ENCODE measurements at regions not wholly inside any gene's neighbourhood (a gene's known extent, or its start where the extent isn't known, plus 50 kb on each side); places are given as distances from the start of the nearest gene placed in this dataset.

DNA sequence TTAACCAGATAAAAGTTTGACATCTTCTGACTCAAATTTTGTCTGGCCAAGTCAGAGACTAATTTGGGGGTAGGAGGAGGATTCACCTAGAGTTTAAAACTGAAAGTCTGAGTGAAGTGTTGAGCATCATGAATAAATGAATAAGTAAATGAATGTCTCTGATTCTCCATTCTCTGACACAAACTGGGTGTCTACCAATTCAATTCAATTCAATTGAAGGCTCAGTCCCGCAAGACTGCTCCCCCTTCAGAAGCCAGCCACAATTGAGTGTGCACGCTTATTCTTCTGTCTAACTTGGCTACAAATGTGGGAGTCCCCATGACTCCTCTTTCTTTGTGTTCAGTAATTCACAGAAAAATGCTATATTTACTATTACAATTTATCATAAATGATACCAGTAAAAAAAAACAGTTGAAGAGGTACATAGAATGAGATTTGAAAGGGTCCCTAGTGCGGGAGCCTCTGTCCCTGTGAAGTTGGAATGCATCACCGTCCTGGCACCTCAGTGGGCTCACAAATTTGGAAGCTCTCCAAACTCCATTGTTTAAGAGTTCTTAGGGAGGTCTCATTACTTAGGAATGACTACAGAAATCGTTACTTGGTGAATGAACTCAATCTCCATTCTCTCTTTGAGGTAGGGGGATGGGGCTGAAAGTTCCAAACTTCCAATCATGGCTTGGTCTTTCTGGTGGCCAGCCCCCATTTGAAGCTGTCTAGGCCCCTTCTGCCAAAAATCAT, 243.7 kb upstream of the PHYHIPL start:
- TF ChIP-seq, protein P1, sequence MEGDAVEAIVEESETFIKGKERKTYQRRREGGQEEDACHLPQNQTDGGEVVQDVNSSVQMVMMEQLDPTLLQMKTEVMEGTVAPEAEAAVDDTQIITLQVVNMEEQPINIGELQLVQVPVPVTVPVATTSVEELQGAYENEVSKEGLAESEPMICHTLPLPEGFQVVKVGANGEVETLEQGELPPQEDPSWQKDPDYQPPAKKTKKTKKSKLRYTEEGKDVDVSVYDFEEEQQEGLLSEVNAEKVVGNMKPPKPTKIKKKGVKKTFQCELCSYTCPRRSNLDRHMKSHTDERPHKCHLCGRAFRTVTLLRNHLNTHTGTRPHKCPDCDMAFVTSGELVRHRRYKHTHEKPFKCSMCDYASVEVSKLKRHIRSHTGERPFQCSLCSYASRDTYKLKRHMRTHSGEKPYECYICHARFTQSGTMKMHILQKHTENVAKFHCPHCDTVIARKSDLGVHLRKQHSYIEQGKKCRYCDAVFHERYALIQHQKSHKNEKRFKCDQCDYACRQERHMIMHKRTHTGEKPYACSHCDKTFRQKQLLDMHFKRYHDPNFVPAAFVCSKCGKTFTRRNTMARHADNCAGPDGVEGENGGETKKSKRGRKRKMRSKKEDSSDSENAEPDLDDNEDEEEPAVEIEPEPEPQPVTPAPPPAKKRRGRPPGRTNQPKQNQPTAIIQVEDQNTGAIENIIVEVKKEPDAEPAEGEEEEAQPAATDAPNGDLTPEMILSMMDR (IDR thresholded peaks at IDR 0.05) = no peak
- TF ChIP-seq POLR2AphosphoS5 (IDR thresholded peaks at IDR 0.05; ENCODE audit: insufficient read depth in 1 of 2, low read depth in 1 of 2) = no peak
